Midbrain (tissue), 1 donor: ENCODE measurements at regions not wholly inside any gene's neighbourhood (a gene's known extent, or its start where the extent isn't known, plus 50 kb on each side); places are given as distances from the start of the nearest gene placed in this dataset.

Experiments
- DNase-seq: peaks from one replicate; lab custom pipeline; 2025; lab: John Stamatoyannopoulos, UW

DNA sequence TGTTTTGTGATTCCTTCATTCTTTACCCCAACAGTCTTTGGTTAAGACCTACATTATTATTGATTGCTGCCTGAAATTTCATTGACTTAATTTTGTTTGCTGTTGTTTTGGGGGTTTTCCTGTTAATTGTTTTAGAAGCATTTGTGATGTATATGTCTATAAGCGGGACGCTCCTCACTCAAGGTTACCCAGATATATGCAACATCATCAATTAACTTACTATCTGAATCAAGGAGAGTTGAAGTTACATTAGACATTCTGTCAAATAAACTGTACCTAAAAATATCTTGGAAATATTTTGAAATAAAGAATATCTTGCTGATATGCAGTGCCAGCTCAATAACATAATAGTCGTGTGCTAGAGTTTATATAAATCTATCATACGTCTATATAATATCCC lies 125.9 kb upstream of the CDH18 start:
- DNase-seq = no peak

DNA sequence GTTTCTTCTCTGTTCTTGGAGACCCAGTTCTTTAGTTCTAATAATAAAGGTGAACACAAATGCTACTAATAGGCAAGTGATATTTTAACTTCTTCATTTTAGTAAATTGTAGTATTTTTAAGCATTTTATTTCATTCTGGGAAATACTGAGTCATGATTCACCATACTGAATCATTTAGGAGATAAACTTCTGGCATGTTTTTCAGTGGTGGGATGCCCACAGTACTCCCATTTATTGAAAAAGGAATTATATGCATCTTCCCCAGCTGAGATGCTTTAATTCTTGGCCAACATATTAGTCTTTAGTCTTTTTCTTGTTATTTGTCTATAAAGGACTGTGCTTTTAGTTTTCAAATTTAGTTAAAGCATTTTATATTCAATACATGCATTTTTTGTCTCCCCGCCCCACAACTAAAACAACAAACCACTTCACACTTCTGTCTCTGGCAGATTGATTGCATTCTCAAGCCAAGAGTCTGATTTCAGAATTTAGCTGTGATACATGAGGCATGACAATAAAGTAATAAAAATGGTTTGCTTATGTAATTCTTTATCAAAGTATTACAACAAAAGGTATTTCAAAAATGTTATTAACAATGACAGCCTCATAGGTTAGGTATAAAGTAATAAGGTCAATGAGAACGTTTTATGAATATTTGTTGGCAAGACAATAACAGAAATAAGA lies 125.2 kb upstream of the CDH18 start:
- DNase-seq = no peak

GRCh38 chr5:20109326-20109725 lies 121.3 kb upstream of the CDH18 start:
- DNase-seq = no peak

GRCh38 chr5:20105915-20106314 lies 117.9 kb upstream of the CDH18 start:
- DNase-seq = no peak

- DNase-seq = no peak
Observed at GRCh38 chr5:20102293-20102692, 114.3 kb upstream of the CDH18 start.

- DNase-seq = no peak
Observed at GRCh38 chr5:20098694-20099093, 110.7 kb upstream of the CDH18 start.

GRCh38 chr5:20088361-20088760 lies 100.4 kb upstream of the CDH18 start:
- DNase-seq = no peak

DNA sequence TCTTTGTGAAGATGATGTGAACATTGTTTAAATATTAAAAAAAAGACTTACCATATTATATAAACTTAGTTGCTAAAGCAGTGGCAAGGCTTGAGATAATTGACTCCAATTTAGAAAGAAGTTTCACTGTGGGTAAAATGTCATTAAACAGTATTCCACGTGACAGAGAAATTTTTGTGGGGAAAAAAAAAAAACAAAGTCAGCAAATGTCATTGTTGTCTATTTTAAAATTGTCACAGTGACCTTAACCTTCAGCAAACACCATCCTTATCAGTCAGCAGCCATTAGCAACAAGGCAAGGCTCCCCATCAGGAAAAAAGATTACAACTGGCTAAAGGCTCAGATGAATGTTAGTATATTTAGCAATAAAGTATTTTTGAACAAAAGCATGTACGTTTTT lies 99.3 kb upstream of the CDH18 start:
- no peak for DNase-seq

- DNase-seq = no peak
Observed at GRCh38 chr5:20077186-20077585, 89.2 kb upstream of the CDH18 start.

DNA sequence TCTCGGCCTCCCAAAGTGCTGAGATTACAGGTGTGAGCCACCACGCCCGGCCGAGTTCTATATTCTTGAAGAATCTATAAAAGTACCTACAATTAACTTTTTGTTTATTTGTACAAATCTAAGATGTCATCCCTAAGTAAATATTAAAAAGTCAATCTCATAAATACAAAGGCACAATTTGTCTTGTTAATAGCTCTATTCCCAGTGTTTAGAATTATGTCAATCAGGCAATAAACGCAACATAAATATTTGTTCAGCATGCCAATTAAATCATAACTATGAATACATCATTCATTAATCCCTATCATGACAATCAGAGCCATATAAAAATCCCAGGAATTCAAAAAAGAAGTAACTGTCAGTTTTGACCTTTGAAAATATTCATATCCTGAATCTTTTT lies 68.9 kb upstream of the CDH18 start:
- DNase-seq = no peak

DNA sequence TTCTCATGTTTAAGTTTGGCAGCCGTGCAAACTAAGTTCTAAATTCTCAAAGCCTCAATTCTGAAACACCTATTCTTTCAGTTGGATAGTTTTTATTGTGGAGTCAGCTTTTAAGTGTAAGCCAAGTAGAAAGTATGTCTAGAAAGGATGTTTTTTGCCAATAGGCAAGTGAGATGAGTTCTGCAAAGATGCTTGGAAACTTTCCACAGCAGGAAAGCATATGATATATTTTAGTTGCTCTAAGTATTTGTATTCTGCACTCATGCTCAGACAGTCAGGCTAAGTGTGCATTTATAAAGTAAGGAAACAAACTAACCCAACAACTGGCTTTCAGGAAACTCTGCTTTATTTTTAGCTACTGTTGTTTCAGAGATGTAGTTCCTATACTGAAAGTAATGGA lies 67.3 kb upstream of the CDH18 start:
- no peak for DNase-seq

DNA sequence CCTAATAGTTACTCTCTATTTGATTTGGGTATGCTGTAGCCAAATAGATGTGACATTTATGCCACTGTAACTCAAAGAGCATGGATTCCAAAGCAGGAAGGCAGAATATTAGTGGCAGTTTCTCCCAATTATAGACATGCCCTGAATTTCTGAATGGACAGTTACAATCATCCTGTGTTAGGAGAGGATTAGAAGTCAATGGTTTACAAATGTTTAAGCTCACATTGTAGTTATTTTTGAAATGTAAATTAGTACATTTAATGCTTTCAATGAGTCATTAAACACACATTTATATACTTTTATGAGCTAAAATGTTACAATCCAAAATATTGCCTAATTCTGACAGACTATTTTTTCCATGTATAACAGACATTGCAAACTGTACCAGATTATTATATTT lies 62.3 kb upstream of the CDH18 start:
- DNase-seq = no peak

- no peak for DNase-seq
Observed at GRCh38 chr5:20044460-20044859, 56.5 kb upstream of the CDH18 start.

- no peak for DNase-seq
Observed at GRCh38 chr5:20041326-20042274, 53.6 kb upstream of the CDH18 start.

- no peak for DNase-seq
Observed at GRCh38 chr5:20040901-20041300, 52.9 kb upstream of the CDH18 start.
